ENCODE measurements at regions not wholly inside any gene's neighbourhood (a gene's known extent, or its start where the extent isn't known, plus 50 kb on each side); places are given as distances from the start of the nearest gene placed in this dataset.

GRCh38 chr3:5300638-5301037, 113.1 kb downstream of the EDEM1 start:
- H3F3A ChIP-seq (ENCODE audit: insufficient read depth, low read length) = peaks cover 3% of the 10 kb centered on the region; the same call in 1 of the 2 replicates
- H2AFZ ChIP-seq (ENCODE audit: low read length) = no peak overlapping the region
- H4K20me1 ChIP-seq (ENCODE audit: insufficient read depth, low read length) = no peaks in the 10 kb centered on the region
- no peak overlapping the region for H3K9ac ChIP-seq (ENCODE audit: low read length)
- DNase-seq = no peak
- no peaks in the 10 kb centered on the region for H3K9me3 ChIP-seq (replicated peaks; ENCODE audit: insufficient read depth, low read length)
- no peak overlapping the region for H3K27ac ChIP-seq (ENCODE audit: low read length)
- no peaks in the 10 kb centered on the region for H3K36me3 ChIP-seq (replicated peaks; ENCODE audit: insufficient read depth, low read length)
- peaks cover 11% of the 10 kb centered on the region; the same call in 1 of the 2 replicates for H3K4me1 ChIP-seq (ENCODE audit: low read length)
- H3K4me3 ChIP-seq (ENCODE audit: low read length) = no peak overlapping the region
- TF ChIP-seq CTCF (IDR thresholded peaks at IDR 0.05; ENCODE audit: low read length) (no peak), EZH2 (optimal IDR thresholded peaks at IDR 0.05; ENCODE audit: low read depth, low read length) (no peak), EZH2phosphoT487 (IDR thresholded peaks at IDR 0.05; ENCODE audit: low read length) (no peak)
- H3K9me2 ChIP-seq (replicated peaks; ENCODE audit: insufficient read depth, low read length) = no peaks in the 10 kb centered on the region
- H3K4me2 ChIP-seq (ENCODE audit: low read depth, low read length) = no peak overlapping the region
- no peaks in the 10 kb centered on the region for H3K79me2 ChIP-seq (ENCODE audit: low read length)
- H3K27me3 ChIP-seq (replicated peaks; ENCODE audit: insufficient read depth, low read length) = no peaks in the 10 kb centered on the region

GRCh38 chr3:5301651-5302297, 114.3 kb downstream of the EDEM1 start:
- Histone ChIP-seq H3K4me1 (ENCODE audit: low read length) (peaks cover 11% of the 10 kb centered on the region; the same call in 1 of the 2 replicates), H3K9me3 (replicated peaks; ENCODE audit: insufficient read depth, low read length) (no peaks in the 10 kb centered on the region), H3K9me2 (replicated peaks; ENCODE audit: insufficient read depth, low read length) (no peaks in the 10 kb centered on the region), H2AFZ (ENCODE audit: low read length) (no peak overlapping the region), H3K9ac (ENCODE audit: low read length) (no peak overlapping the region), H3F3A (ENCODE audit: insufficient read depth, low read length) (peaks cover 3% of the 10 kb centered on the region; the same call in 1 of the 2 replicates), H3K4me3 (ENCODE audit: low read length) (no peak overlapping the region), H3K27me3 (replicated peaks; ENCODE audit: insufficient read depth, low read length) (no peaks in the 10 kb centered on the region), H3K27ac (ENCODE audit: low read length) (no peak overlapping the region), H4K20me1 (ENCODE audit: insufficient read depth, low read length) (no peaks in the 10 kb centered on the region), H3K36me3 (replicated peaks; ENCODE audit: insufficient read depth, low read length) (no peaks in the 10 kb centered on the region), H3K4me2 (ENCODE audit: low read depth, low read length) (no peak overlapping the region), H3K79me2 (ENCODE audit: low read length) (no peaks in the 10 kb centered on the region)
- no peak for DNase-seq
- TF ChIP-seq CTCF (IDR thresholded peaks at IDR 0.05; ENCODE audit: low read length) = no peak
- TF ChIP-seq EZH2phosphoT487 (IDR thresholded peaks at IDR 0.05; ENCODE audit: low read length) = no peak
- TF ChIP-seq EZH2 (optimal IDR thresholded peaks at IDR 0.05; ENCODE audit: low read depth, low read length) = no peak

- Histone ChIP-seq H3K9me2 (replicated peaks; ENCODE audit: insufficient read depth, low read length) (no peaks in the 10 kb centered on the region), H3F3A (ENCODE audit: insufficient read depth, low read length) (peaks cover 3% of the 10 kb centered on the region; the same call in 1 of the 2 replicates), H4K20me1 (ENCODE audit: insufficient read depth, low read length) (no peaks in the 10 kb centered on the region), H3K4me3 (ENCODE audit: low read length) (no peak overlapping the region), H2AFZ (ENCODE audit: low read length) (no peak overlapping the region), H3K9ac (ENCODE audit: low read length) (no peak overlapping the region), H3K9me3 (replicated peaks; ENCODE audit: insufficient read depth, low read length) (no peaks in the 10 kb centered on the region), H3K4me2 (ENCODE audit: low read depth, low read length) (no peak overlapping the region), H3K4me1 (ENCODE audit: low read length) (peaks cover 11% of the 10 kb centered on the region; the same call in 1 of the 2 replicates), H3K27me3 (replicated peaks; ENCODE audit: insufficient read depth, low read length) (no peaks in the 10 kb centered on the region), H3K27ac (ENCODE audit: low read length) (no peak overlapping the region), H3K36me3 (replicated peaks; ENCODE audit: insufficient read depth, low read length) (no peaks in the 10 kb centered on the region), H3K79me2 (ENCODE audit: low read length) (no peaks in the 10 kb centered on the region)
- no peak for DNase-seq
- TF ChIP-seq EZH2phosphoT487 (IDR thresholded peaks at IDR 0.05; ENCODE audit: low read length) (no peak), EZH2 (optimal IDR thresholded peaks at IDR 0.05; ENCODE audit: low read depth, low read length) (no peak), CTCF (IDR thresholded peaks at IDR 0.05; ENCODE audit: low read length) (no peak)
Measured at GRCh38 chr3:5302661-5303060, 115.2 kb downstream of the EDEM1 start.
